Panc1 (cell line): ENCODE measurements at regions not wholly inside any gene's neighbourhood (a gene's known extent, or its start where the extent isn't known, plus 50 kb on each side); places are given as distances from the start of the nearest gene placed in this dataset.

Source experiments
- ATAC-seq: fragments of 200-7000 bp; cut with Tn5 transposase; 2 replicates; pipeline ENCODE4 v1.9.1; 2020; ENCODE audit warnings: mild to moderate bottlenecking, moderate library complexity
- BruUV-seq: library from RNA; stranded (reverse); fragments of 400-500 nt; replicated peaks from 2 replicates; lab custom pipeline; 2021; lab: Mats Ljungman, UMichigan
- CTCF ChIA-PET: fragments of 300-600 bp; sonication (Branson Sonifier 250); formaldehyde crosslinking; loops from one replicate; lab custom pipeline; 2022; ENCODE audit warnings: antibody characterized with exemption; lab: Charles Lee
- POLR2A ChIA-PET: fragments of 300-600 bp; sonication (Branson Sonifier 250); formaldehyde crosslinking; loops from one replicate; lab custom pipeline; 2022; ENCODE audit warnings: antibody characterized with exemption; lab: Charles Lee
- DNase-seq: peaks from one replicate; pipeline ENCODE4 v3.0.0-alpha.2; 2010; ENCODE audit warnings: low read depth, low spot score
- H3K27ac ChIP-seq: 2 replicates; pipeline ENCODE4 v1.5.1; 2011; ENCODE audit warnings: mild to moderate bottlenecking, low read length, inconsistent platforms
- H3K27me3 ChIP-seq: fragments of 200-500 bp; sonication (Bioruptor generic); 2 replicates; pipeline ENCODE4 v1.6.0; 2014; ENCODE audit warnings: low read length, inconsistent platforms; ENCODE audit not compliant: control insufficient read depth, insufficient read depth
- H3K36me3 ChIP-seq: fragments of 200-500 bp; sonication (Bioruptor generic); 2 replicates; pipeline ENCODE4 v1.5.1; 2014; ENCODE audit warnings: inconsistent platforms, mild to moderate bottlenecking, low read length, moderate library complexity; ENCODE audit not compliant: control insufficient read depth, insufficient read depth
- H3K4me1 ChIP-seq: 2 replicates; pipeline ENCODE4 v1.5.1; 2011; ENCODE audit warnings: inconsistent platforms, mild to moderate bottlenecking, low read length, moderate library complexity; ENCODE audit not compliant: control insufficient read depth, insufficient read depth
- H3K4me3 ChIP-seq, 2 experiments: 2 replicates each; pipeline ENCODE4 v1.5.1; 2011 to 2012; ENCODE audit warnings: low read depth in 2 of 2, low read length in 2 of 2, mild to moderate bottlenecking in 2 of 2, inconsistent platforms in 1 of 2, moderate library complexity in 1 of 2
- H3K9me3 ChIP-seq: fragments of 200-500 bp; sonication (Bioruptor generic); 2 replicates; pipeline ENCODE4 v1.5.1; 2014; ENCODE audit warnings: low read depth, mild to moderate bottlenecking, inconsistent platforms, low read length, moderate library complexity; ENCODE audit not compliant: control insufficient read depth, insufficient read depth
- POLR2AphosphoS5 ChIP-seq: IDR thresholded peaks from 2 replicates; pipeline ENCODE4 v1.6.1; 2012; ENCODE audit warnings: mild to moderate bottlenecking, low read depth, low read length, moderate library complexity
- SIN3A ChIP-seq: IDR thresholded peaks from 2 replicates; pipeline ENCODE4 v1.6.1; 2012; ENCODE audit warnings: low read depth, mild to moderate bottlenecking, low read length, moderate library complexity, borderline replicate concordance; ENCODE audit not compliant: insufficient read depth
- TCF7L2 ChIP-seq: IDR thresholded peaks from 2 replicates; pipeline ENCODE4 v1.6.1; 2011; ENCODE audit warnings: mild to moderate bottlenecking, low read depth, low read length, inconsistent platforms
- in situ Hi-C: cut with HindIII; loops from 2 replicates; pipeline ENCODE4 v1.10.0; 2016; ENCODE audit warnings: low sequenced_read_pairs, low pct_unique_long_range_greater_than_20kb
- intact Hi-C: fragments of 100-400 bp; cut with micrococcal nuclease; formaldehyde crosslinking; loops from one replicate; pipeline ENCODE4 v1.10.0; 2022; ENCODE audit not compliant: unreplicated experiment
- TF ChIP-seq, protein P1 (sequence below): fragments of 450-650 bp; IDR thresholded peaks from 2 replicates; pipeline ENCODE4 v1.5.1; 2017; ENCODE audit warnings: mild to moderate bottlenecking
- TF ChIP-seq, protein P2 (sequence below), 2 experiments: IDR thresholded peaks; 2 replicates each; pipeline ENCODE4 v1.6.1; 2011 to 2012; ENCODE audit warnings: low read depth in 2 of 2, control low read depth in 1 of 2, low read length in 1 of 2, mild to moderate bottlenecking in 1 of 2, moderate library complexity in 1 of 2; ENCODE audit not compliant: insufficient read depth in 1 of 2

GRCh38 chr1:221873673-221874072 lies 131.8 kb upstream of the DUSP10 start:
- H3K27me3 ChIP-seq: no peaks in the 10 kb centered on the region
- H3K4me1 ChIP-seq: no peaks in the 10 kb centered on the region
- ChIA-PET CTCF (no interaction called here), POLR2A (no interaction called here)
- H3K9me3 ChIP-seq: no peaks in the 10 kb centered on the region
- TF ChIP-seq, protein P1, sequence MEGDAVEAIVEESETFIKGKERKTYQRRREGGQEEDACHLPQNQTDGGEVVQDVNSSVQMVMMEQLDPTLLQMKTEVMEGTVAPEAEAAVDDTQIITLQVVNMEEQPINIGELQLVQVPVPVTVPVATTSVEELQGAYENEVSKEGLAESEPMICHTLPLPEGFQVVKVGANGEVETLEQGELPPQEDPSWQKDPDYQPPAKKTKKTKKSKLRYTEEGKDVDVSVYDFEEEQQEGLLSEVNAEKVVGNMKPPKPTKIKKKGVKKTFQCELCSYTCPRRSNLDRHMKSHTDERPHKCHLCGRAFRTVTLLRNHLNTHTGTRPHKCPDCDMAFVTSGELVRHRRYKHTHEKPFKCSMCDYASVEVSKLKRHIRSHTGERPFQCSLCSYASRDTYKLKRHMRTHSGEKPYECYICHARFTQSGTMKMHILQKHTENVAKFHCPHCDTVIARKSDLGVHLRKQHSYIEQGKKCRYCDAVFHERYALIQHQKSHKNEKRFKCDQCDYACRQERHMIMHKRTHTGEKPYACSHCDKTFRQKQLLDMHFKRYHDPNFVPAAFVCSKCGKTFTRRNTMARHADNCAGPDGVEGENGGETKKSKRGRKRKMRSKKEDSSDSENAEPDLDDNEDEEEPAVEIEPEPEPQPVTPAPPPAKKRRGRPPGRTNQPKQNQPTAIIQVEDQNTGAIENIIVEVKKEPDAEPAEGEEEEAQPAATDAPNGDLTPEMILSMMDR: no peak
- TF ChIP-seq TCF7L2 (no peak), POLR2AphosphoS5 (no peak), SIN3A (no peak)
- TF ChIP-seq, protein P2, sequence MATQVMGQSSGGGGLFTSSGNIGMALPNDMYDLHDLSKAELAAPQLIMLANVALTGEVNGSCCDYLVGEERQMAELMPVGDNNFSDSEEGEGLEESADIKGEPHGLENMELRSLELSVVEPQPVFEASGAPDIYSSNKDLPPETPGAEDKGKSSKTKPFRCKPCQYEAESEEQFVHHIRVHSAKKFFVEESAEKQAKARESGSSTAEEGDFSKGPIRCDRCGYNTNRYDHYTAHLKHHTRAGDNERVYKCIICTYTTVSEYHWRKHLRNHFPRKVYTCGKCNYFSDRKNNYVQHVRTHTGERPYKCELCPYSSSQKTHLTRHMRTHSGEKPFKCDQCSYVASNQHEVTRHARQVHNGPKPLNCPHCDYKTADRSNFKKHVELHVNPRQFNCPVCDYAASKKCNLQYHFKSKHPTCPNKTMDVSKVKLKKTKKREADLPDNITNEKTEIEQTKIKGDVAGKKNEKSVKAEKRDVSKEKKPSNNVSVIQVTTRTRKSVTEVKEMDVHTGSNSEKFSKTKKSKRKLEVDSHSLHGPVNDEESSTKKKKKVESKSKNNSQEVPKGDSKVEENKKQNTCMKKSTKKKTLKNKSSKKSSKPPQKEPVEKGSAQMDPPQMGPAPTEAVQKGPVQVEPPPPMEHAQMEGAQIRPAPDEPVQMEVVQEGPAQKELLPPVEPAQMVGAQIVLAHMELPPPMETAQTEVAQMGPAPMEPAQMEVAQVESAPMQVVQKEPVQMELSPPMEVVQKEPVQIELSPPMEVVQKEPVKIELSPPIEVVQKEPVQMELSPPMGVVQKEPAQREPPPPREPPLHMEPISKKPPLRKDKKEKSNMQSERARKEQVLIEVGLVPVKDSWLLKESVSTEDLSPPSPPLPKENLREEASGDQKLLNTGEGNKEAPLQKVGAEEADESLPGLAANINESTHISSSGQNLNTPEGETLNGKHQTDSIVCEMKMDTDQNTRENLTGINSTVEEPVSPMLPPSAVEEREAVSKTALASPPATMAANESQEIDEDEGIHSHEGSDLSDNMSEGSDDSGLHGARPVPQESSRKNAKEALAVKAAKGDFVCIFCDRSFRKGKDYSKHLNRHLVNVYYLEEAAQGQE (IDR thresholded peaks at IDR 0.05; ENCODE audit: insufficient read depth in 1 of 2, low read depth in 2 of 2, low read length in 1 of 2): no peak
- H3K4me3 ChIP-seq: no peak overlapping the region
- no peak for ATAC-seq
- in situ Hi-C loops: no loop called here
- H3K27ac ChIP-seq: no peak overlapping the region
- DNase-seq: no peak
- BruUV-seq: no TSS peak
- intact Hi-C loops: no loop called here
- no peaks in the 10 kb centered on the region for H3K36me3 ChIP-seq

DNA sequence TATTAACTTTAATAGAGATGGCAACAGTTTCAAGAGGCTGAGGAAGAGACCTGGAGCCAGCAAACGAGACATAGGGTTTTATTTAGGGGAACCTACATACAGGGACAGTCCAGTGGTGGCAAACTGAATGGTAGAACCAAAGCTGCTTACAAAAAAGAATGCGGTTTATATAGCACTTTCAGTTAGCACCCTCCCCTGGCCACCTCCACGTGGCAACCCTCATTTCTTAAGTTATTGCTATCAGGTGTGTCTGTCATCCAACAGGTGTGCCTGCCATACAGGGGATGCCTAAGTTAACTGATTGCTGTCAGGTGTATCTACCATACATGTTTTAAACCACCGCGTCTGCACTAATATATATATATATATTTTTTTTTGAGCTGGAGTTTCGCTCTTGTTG lies 129.2 kb upstream of the DUSP10 start:
- no peak for TF ChIP-seq TCF7L2
- TF ChIP-seq, protein P2 (IDR thresholded peaks at IDR 0.05; ENCODE audit: insufficient read depth in 1 of 2, low read depth in 2 of 2, low read length in 1 of 2): no peak
- TF ChIP-seq SIN3A: no peak
- TF ChIP-seq, protein P1: no peak
- TF ChIP-seq POLR2AphosphoS5: no peak
- Histone ChIP-seq H3K36me3 (no peaks in the 10 kb centered on the region), H3K4me1 (no peaks in the 10 kb centered on the region), H3K27ac (no peak overlapping the region), H3K27me3 (no peaks in the 10 kb centered on the region), H3K4me3 (no peak overlapping the region), H3K9me3 (no peaks in the 10 kb centered on the region)
- CTCF ChIA-PET: no interaction called here
- ATAC-seq (no peak), DNase-seq (no peak)
- intact Hi-C loops (no loop called here), in situ Hi-C loops (no loop called here)
- BruUV-seq: no TSS peak
- POLR2A ChIA-PET: no interaction called here
